ENCODE measurements at regions not wholly inside any gene's neighbourhood (a gene's known extent, or its start where the extent isn't known, plus 50 kb on each side); places are given as distances from the start of the nearest gene placed in this dataset.
"Not testable (repeated sequence)": the region's sequence is repeated elsewhere in the genome, so short reads cannot be mapped to it uniquely, and the experiment has no call there.

- DNase-seq = no peak
These were observed 177.8 kb upstream of the RGPD4 start for GRCh38 chr2:107648781-107649404.

- no peak for DNase-seq
These were observed 169.6 kb upstream of the RGPD4 start for GRCh38 chr2:107657049-107657448.

GRCh38 chr2:107663632-107664031 lies 163.1 kb upstream of the RGPD4 start:
- DNase-seq = no peak

GRCh38 chr2:107669335-107669734 lies 157.4 kb upstream of the RGPD4 start:
- DNase-seq = peak; percentile 34

- DNase-seq = no peak
These were observed 144.8 kb upstream of the RGPD4 start for GRCh38 chr2:107681936-107682335.

GRCh38 chr2:107684421-107684820 lies 142.3 kb upstream of the RGPD4 start:
- no peak for DNase-seq

- no peak for DNase-seq
These were observed 141.2 kb upstream of the RGPD4 start for GRCh38 chr2:107685421-107685986.

- no peak for DNase-seq
These were observed 139.6 kb upstream of the RGPD4 start for GRCh38 chr2:107687073-107687472.

GRCh38 chr2:107688135-107688534 lies 138.6 kb upstream of the RGPD4 start:
- DNase-seq = no peak

- DNase-seq = no peak
These were observed 133.1 kb upstream of the RGPD4 start for GRCh38 chr2:107693604-107694003.

GRCh38 chr2:107694667-107695066 lies 132.0 kb upstream of the RGPD4 start:
- DNase-seq = no peak

GRCh38 chr2:107697385-107697784 lies 129.3 kb upstream of the RGPD4 start:
- DNase-seq = no peak

GRCh38 chr2:107698861-107699260 lies 127.8 kb upstream of the RGPD4 start:
- DNase-seq = no peak

- no peak for DNase-seq
These were observed 126.6 kb upstream of the RGPD4 start for GRCh38 chr2:107700073-107700472.

GRCh38 chr2:107711941-107712340 lies 114.8 kb upstream of the RGPD4 start:
- DNase-seq = no peak

- no peak for DNase-seq
These were observed 113.8 kb upstream of the RGPD4 start for GRCh38 chr2:107712857-107713256.

- DNase-seq = no peak
These were observed 109.0 kb upstream of the RGPD4 start for GRCh38 chr2:107717661-107718060.

GRCh38 chr2:107719141-107719540 lies 107.6 kb upstream of the RGPD4 start:
- no peak for DNase-seq

GRCh38 chr2:107719836-107720235 lies 106.9 kb upstream of the RGPD4 start:
- no peak for DNase-seq

GRCh38 chr2:107721178-107721577 lies 105.5 kb upstream of the RGPD4 start:
- DNase-seq = no peak

GRCh38 chr2:107721586-107721985 lies 105.1 kb upstream of the RGPD4 start:
- DNase-seq = no peak

- not testable (repeated sequence) for DNase-seq
These were observed 100.9 kb upstream of the RGPD4 start for GRCh38 chr2:107725824-107726223.

GRCh38 chr2:107727318-107727717 lies 99.4 kb upstream of the RGPD4 start:
- DNase-seq = no peak

- no peak for DNase-seq
These were observed 98.1 kb upstream of the RGPD4 start for GRCh38 chr2:107728586-107728985.

- no peak for DNase-seq
These were observed 97.3 kb upstream of the RGPD4 start for GRCh38 chr2:107729440-107729839.
